B cell (primary cell): ENCODE measurements at regions not wholly inside any gene's neighbourhood (a gene's known extent, or its start where the extent isn't known, plus 50 kb on each side); places are given as distances from the start of the nearest gene placed in this dataset.

Experiments
- ATAC-seq: fragments of 200-7000 bp; cut with Tn5 transposase; one replicate; pipeline ENCODE4 v1.10.0; 2021; ENCODE audit warnings: low read depth, mild to moderate bottlenecking, moderate number of reproducible peaks, moderate library complexity
- CTCF ChIA-PET: fragments of 350-600 bp; sonication (Branson Sonifier 250); formaldehyde crosslinking; loops from one replicate; lab custom pipeline; 2021; ENCODE audit warnings: antibody characterized with exemption, inconsistent platforms; lab: Charles Lee
- POLR2A ChIA-PET: fragments of 350-600 bp; sonication (Branson Sonifier 250); formaldehyde crosslinking; loops from one replicate; lab custom pipeline; 2021; ENCODE audit warnings: antibody characterized with exemption; lab: Charles Lee
- DNase-seq: peaks from one replicate; pipeline ENCODE4 v3.0.0; 2013
- H2AFZ ChIP-seq: 2 replicates; pipeline ENCODE4 v1.6.1; 2012; ENCODE audit warnings: mild to moderate bottlenecking, low read depth, low read length; ENCODE audit not compliant: insufficient read depth, poor library complexity, severe bottlenecking
- H3K27ac ChIP-seq, 2 donors: 1 replicate in 1 of 2; 2 replicates in 1 of 2; pipeline ENCODE4 v1.5.1; 2012 to 2013; ENCODE audit warnings: low read length in 2 of 2, mild to moderate bottlenecking in 2 of 2, moderate library complexity in 1 of 2
- H3K27me3 ChIP-seq, 4 experiments: fragments of 200-600 bp in 1 of 4; sonication (generic) in 1 of 4; replicated peaks in 1 of 4; 1 replicate in 2 of 4; 2 replicates in 2 of 4; pipeline versions ENCODE4 v1.6.1 to v1.7.0; 2013 to 2016; ENCODE audit warnings: low read length in 3 of 4, mild to moderate bottlenecking in 2 of 4, mixed read lengths in 1 of 4, moderate library complexity in 1 of 4; ENCODE audit not compliant: insufficient read depth in 4 of 4, control insufficient read depth in 3 of 4; ENCODE audit errors: control extremely low read depth in 1 of 4
- H3K36me3 ChIP-seq, 2 experiments: replicated peaks in 1 of 2; 1 replicate in 1 of 2; 2 replicates in 1 of 2; pipeline versions ENCODE4 v1.6.1 to v1.7.1; 2013; ENCODE audit warnings: low read length in 1 of 2; ENCODE audit not compliant: insufficient read depth in 2 of 2, control insufficient read depth in 1 of 2; ENCODE audit errors: control extremely low read depth in 1 of 2, extremely low read depth in 1 of 2
- H3K4me1 ChIP-seq, 2 donors: fragments of 200-600 bp in 1 of 2; sonication (generic) in 1 of 2; 1 replicate in 1 of 2; 2 replicates in 1 of 2; pipeline versions ENCODE4 v1.5.1 to v1.6.1; 2013 to 2017; ENCODE audit warnings: low read length in 2 of 2; ENCODE audit not compliant: control insufficient read depth in 2 of 2, insufficient read depth in 2 of 2
- H3K4me2 ChIP-seq: replicated peaks from 2 replicates; pipeline ENCODE3; 2012; ENCODE audit warnings: mild to moderate bottlenecking, low read depth, low read length; ENCODE audit not compliant: poor library complexity, severe bottlenecking
- H3K4me3 ChIP-seq, 5 experiments: fragments of 200-600 bp in 1 of 5; sonication (generic) in 1 of 5; 1 replicate in 3 of 5; 2 replicates in 2 of 5; pipeline versions ENCODE4 v1.5.1 to v1.7.0; 2011 to 2016; ENCODE audit warnings: low read length in 4 of 5, mild to moderate bottlenecking in 4 of 5, low read depth in 2 of 5, control low read depth in 1 of 5, moderate library complexity in 1 of 5; ENCODE audit not compliant: insufficient read depth in 1 of 5; ENCODE audit errors: control extremely low read depth in 1 of 5, extremely low read depth in 1 of 5
- H3K79me2 ChIP-seq: fragments of 200-600 bp; sonication (generic); one replicate; pipeline ENCODE4 v1.6.0; 2016; ENCODE audit warnings: low read length; ENCODE audit not compliant: control insufficient read depth, insufficient read depth
- H3K9ac ChIP-seq: fragments of 200-600 bp; sonication (generic); 2 replicates; pipeline ENCODE4 v1.6.1; 2017; ENCODE audit warnings: mild to moderate bottlenecking, low read length, moderate library complexity
- H3K9me3 ChIP-seq, 3 donors: one replicate each; pipeline versions ENCODE4 v1.6.1 to v1.7.1; 2013; ENCODE audit warnings: low read length in 2 of 3; ENCODE audit not compliant: control insufficient read depth in 2 of 3, insufficient read depth in 1 of 3; ENCODE audit errors: control extremely low read depth in 1 of 3
- H4K20me1 ChIP-seq: 2 replicates; pipeline ENCODE4 v1.6.0; 2012; ENCODE audit warnings: mild to moderate bottlenecking, low read length; ENCODE audit not compliant: insufficient read depth, control insufficient read depth, poor library complexity, severe bottlenecking
- H3K27ac Mint-ChIP-seq: one replicate; pipeline ENCODE4 v1.8.0; 2021; ENCODE audit warnings: mixed read lengths
- H3K27me3 Mint-ChIP-seq: one replicate; pipeline ENCODE4 v1.8.0; 2021; ENCODE audit warnings: mixed read lengths
- H3K4me1 Mint-ChIP-seq: one replicate; pipeline ENCODE4 v1.8.0; 2021; ENCODE audit warnings: mixed read lengths
- H3K4me3 Mint-ChIP-seq: one replicate; pipeline ENCODE4 v1.8.0; 2021; ENCODE audit warnings: mixed read lengths
- H3K9me3 Mint-ChIP-seq: one replicate; pipeline ENCODE4 v1.8.0; 2022; ENCODE audit warnings: mixed read lengths; ENCODE audit not compliant: insufficient read depth
- EZH2 ChIP-seq: IDR thresholded peaks from 2 replicates; pipeline ENCODE4 v1.6.1; 2012; ENCODE audit warnings: borderline replicate concordance, low read depth, mild to moderate bottlenecking, moderate library complexity, low read length; ENCODE audit not compliant: insufficient read depth, poor library complexity, severe bottlenecking
- WGBS: methylation state at CpG from one replicate; pipeline ENCODE4 v1.1.5; 2013; ENCODE audit warnings: missing lambda C conversion rate; ENCODE audit not compliant: insufficient coverage; 5-methylcytosine and 5-hydroxymethylcytosine counted together
- intact Hi-C: fragments of 100-400 bp; cut with micrococcal nuclease; formaldehyde crosslinking; loops from one replicate; pipeline ENCODE4 v1.10.0; 2022
- TF ChIP-seq, protein P1 (sequence below): fragments of 200-600 bp; IDR thresholded peaks from one replicate; pipeline ENCODE4 v1.8.0; 2022; ENCODE audit warnings: antibody characterized with exemption, mild to moderate bottlenecking

DNA sequence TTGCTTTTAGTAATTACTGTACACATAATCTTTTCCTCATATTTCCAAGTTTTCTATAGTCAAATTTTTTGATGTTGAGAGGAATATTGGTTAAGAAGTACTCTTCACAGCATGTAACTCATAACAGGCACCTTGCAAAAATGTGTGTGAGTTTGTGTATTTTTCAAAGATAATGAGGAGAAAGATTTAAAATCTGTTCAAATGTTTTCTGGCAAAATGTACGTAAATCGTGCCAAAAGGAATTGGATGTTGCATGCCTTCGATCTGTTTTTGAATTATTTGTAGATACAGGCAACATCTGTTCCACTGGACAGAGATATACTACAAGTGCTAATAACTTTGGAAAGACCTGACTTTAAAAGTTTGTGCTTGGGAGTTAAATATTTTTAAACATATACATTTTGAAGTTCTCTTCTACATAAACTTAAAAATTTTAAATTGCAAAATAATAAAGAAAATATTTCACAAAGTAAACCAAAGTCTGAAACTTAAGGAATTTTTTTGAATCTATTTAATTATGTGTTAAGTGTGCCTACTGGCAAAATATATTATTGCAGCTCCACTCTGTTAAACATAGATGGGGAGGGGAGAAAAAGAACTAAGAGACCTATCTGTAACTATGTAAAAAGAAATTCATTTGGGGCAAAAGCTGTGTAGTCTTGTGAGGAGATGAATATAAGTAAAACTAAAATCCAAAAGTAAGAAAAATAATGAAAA is 133.5 kb upstream of the UBE2E3 start:
- Histone ChIP-seq H3K27ac (no peak overlapping the region), H3K9me3 (no peaks in the 10 kb centered on the region), H3K79me2 (no peaks in the 10 kb centered on the region), H3K27me3 (no peaks in the 10 kb centered on the region), H3K36me3 (no peaks in the 10 kb centered on the region), H3K4me1 (no peaks in the 10 kb centered on the region), H3K9ac (no peak overlapping the region), H2AFZ (no peak overlapping the region), H3K4me3 (no peak overlapping the region), H3K4me2 (no peak overlapping the region), H4K20me1 (no peaks in the 10 kb centered on the region)
- intact Hi-C loops = no loop called here
- ChIA-PET POLR2A (no interaction called here), CTCF (no interaction called here)
- ATAC-seq (no peak), DNase-seq (no peak)
- WGBS = no CpG with 5 or more reads among the region's 3 CpGs
- H3K27me3 Mint-ChIP-seq = no peaks in the 10 kb centered on the region
- no peak overlapping the region for H3K27ac Mint-ChIP-seq
- H3K4me3 Mint-ChIP-seq = no peak overlapping the region
- no peak for TF ChIP-seq EZH2
- TF ChIP-seq, protein P1, sequence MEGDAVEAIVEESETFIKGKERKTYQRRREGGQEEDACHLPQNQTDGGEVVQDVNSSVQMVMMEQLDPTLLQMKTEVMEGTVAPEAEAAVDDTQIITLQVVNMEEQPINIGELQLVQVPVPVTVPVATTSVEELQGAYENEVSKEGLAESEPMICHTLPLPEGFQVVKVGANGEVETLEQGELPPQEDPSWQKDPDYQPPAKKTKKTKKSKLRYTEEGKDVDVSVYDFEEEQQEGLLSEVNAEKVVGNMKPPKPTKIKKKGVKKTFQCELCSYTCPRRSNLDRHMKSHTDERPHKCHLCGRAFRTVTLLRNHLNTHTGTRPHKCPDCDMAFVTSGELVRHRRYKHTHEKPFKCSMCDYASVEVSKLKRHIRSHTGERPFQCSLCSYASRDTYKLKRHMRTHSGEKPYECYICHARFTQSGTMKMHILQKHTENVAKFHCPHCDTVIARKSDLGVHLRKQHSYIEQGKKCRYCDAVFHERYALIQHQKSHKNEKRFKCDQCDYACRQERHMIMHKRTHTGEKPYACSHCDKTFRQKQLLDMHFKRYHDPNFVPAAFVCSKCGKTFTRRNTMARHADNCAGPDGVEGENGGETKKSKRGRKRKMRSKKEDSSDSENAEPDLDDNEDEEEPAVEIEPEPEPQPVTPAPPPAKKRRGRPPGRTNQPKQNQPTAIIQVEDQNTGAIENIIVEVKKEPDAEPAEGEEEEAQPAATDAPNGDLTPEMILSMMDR = no peak
- H3K4me1 Mint-ChIP-seq = no peaks in the 10 kb centered on the region
- no peaks in the 10 kb centered on the region for H3K9me3 Mint-ChIP-seq

DNA sequence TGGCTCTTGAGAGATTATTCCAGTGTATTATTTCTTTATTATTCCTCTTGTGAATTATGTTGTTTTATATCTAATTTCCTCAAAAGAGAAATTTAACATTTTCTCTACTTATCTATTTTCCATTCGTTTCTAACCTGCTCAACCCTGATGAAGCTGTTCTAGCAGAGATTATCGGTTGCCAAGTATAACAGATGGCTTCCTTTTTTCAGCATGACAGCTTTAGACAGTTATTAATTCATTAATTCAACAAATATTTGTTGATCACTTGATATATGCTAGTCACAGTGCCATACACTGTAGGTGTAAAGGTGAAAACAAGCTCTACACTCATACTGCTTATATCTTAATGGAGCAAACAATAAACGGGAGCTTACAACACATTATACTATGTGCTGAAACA is 137.9 kb upstream of the UBE2E3 start:
- ATAC-seq = no peak
- WGBS = no CpG with 5 or more reads among the region's 3 CpGs
- no peak for TF ChIP-seq EZH2
- TF ChIP-seq, protein P1 = no peak

More for the DNA sequence above, 137.9 kb upstream of the UBE2E3 start:
- Histone ChIP-seq H3K4me2 (no peak overlapping the region), H2AFZ (no peak overlapping the region), H3K4me1 (no peaks in the 10 kb centered on the region), H3K9ac (no peak overlapping the region), H3K36me3 (no peaks in the 10 kb centered on the region), H3K9me3 (no peaks in the 10 kb centered on the region), H3K4me3 (no peak overlapping the region), H4K20me1 (no peaks in the 10 kb centered on the region), H3K27me3 (no peaks in the 10 kb centered on the region), H3K79me2 (no peaks in the 10 kb centered on the region), H3K27ac (no peak overlapping the region)
- ChIA-PET POLR2A (no interaction called here), CTCF (no interaction called here)
- no peaks in the 10 kb centered on the region for H3K9me3 Mint-ChIP-seq
- intact Hi-C loops = no loop called here
- no peaks in the 10 kb centered on the region for H3K27me3 Mint-ChIP-seq
- H3K4me3 Mint-ChIP-seq = no peak overlapping the region
- no peak overlapping the region for H3K27ac Mint-ChIP-seq
- no peak for DNase-seq
- H3K4me1 Mint-ChIP-seq = no peaks in the 10 kb centered on the region
